ENCODE measurements at regions not wholly inside any gene's neighbourhood (a gene's known extent, or its start where the extent isn't known, plus 50 kb on each side); places are given as distances from the start of the nearest gene placed in this dataset.

DNA sequence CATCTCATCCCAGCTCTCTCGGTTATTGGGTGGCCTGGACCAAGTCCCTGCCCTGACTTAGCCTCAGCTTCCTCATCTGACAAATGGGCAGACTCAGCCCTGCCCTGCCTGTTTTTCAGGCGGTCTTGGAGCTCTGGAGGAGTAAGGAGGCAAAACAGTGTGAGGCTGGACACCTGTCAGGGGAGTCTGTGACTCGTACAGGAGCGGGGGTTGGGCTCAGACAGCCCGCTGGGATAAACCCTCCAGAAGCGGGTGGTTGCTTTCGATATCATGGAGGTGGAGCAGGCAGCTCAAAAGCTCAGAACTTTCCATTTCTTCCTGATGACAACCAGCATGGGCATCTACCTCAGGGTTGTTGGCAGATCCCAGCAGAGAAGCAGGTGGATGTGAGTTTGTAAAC lies 72.9 kb upstream of the GGTA1 start:
- TF ChIP-seq SREBF2 (IDR thresholded peaks at IDR 0.05) (no peak), RAD21 (conservative IDR thresholded peaks at IDR 0.05 in 1 of 2, IDR thresholded peaks at IDR 0.05 in 1 of 2) (no peak), POLR2A (IDR thresholded peaks at IDR 0.05; ENCODE audit: low read length) (no peak), ZC3H11A (IDR thresholded peaks at IDR 0.05) (no peak), KDM1A (IDR thresholded peaks at IDR 0.05; ENCODE audit: low read depth) (no peak), RARB (CRISPR knock-in tag; IDR thresholded peaks at IDR 0.05) (no peak), KDM5A (IDR thresholded peaks at IDR 0.05) (no peak), SMC3 (IDR thresholded peaks at IDR 0.05) (no peak), CEBPB (IDR thresholded peaks at IDR 0.05) (no peak)
- TF ChIP-seq, protein P1, sequence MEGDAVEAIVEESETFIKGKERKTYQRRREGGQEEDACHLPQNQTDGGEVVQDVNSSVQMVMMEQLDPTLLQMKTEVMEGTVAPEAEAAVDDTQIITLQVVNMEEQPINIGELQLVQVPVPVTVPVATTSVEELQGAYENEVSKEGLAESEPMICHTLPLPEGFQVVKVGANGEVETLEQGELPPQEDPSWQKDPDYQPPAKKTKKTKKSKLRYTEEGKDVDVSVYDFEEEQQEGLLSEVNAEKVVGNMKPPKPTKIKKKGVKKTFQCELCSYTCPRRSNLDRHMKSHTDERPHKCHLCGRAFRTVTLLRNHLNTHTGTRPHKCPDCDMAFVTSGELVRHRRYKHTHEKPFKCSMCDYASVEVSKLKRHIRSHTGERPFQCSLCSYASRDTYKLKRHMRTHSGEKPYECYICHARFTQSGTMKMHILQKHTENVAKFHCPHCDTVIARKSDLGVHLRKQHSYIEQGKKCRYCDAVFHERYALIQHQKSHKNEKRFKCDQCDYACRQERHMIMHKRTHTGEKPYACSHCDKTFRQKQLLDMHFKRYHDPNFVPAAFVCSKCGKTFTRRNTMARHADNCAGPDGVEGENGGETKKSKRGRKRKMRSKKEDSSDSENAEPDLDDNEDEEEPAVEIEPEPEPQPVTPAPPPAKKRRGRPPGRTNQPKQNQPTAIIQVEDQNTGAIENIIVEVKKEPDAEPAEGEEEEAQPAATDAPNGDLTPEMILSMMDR (IDR thresholded peaks at IDR 0.05) = no peak
